ENCODE measurements at regions not wholly inside any gene's neighbourhood (a gene's known extent, or its start where the extent isn't known, plus 50 kb on each side); places are given as distances from the start of the nearest gene placed in this dataset.

DNA sequence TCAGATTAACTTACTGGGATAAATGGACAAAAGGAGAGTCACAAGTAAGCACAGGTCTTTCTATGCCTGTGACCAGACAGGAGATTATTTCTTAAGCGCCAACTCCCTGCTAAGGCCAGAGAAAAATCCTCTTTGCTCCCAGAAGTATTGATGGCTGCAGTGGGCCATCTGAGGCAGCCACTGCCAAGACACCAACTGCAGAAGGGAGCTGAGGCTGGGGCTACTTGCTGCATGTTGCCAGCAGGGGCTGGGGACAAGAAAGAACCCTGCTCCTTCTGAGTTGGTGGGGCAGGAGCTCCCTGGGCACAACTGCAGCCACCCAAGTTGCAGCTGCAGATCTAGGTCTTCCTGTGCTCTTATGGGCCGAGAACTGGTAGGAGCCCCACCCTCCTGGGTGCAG lies 1075.3 kb downstream of the PCDH18 start:
- TF ChIP-seq, protein P1, sequence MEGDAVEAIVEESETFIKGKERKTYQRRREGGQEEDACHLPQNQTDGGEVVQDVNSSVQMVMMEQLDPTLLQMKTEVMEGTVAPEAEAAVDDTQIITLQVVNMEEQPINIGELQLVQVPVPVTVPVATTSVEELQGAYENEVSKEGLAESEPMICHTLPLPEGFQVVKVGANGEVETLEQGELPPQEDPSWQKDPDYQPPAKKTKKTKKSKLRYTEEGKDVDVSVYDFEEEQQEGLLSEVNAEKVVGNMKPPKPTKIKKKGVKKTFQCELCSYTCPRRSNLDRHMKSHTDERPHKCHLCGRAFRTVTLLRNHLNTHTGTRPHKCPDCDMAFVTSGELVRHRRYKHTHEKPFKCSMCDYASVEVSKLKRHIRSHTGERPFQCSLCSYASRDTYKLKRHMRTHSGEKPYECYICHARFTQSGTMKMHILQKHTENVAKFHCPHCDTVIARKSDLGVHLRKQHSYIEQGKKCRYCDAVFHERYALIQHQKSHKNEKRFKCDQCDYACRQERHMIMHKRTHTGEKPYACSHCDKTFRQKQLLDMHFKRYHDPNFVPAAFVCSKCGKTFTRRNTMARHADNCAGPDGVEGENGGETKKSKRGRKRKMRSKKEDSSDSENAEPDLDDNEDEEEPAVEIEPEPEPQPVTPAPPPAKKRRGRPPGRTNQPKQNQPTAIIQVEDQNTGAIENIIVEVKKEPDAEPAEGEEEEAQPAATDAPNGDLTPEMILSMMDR (IDR thresholded peaks at IDR 0.05; ENCODE audit: control insufficient read depth, insufficient read depth, low read depth, low read length, missing control alignments): no peak
- no peak overlapping the region for H3K4me3 ChIP-seq (ENCODE audit: control insufficient read depth, low read depth, low read length)
- DNase-seq (ENCODE audit: low read depth): no peak

DNA sequence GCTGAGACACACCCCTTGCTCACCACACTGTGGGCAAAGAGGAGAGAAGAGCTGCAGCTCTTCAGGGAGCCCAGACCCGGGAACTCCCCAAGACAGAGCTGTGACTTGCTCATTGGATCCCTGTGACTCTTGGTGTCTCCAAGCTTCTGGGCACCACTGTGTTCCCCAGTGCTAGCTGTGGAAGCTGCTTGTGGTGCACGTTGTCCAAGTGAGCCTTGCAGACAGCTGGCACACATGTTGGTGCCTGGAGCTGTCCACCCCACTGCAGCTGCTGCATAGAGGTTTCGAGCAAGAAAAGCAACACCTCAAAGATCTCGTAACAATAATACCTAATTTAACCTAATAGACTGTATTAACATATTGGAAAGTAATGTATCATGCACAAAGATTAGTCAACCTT lies 1089.3 kb downstream of the PCDH18 start:
- TF ChIP-seq, protein P1 (IDR thresholded peaks at IDR 0.05; ENCODE audit: control insufficient read depth, insufficient read depth, low read depth, low read length, missing control alignments): no peak
- no peak for DNase-seq (ENCODE audit: low read depth)
- H3K4me3 ChIP-seq (ENCODE audit: control insufficient read depth, low read depth, low read length): no peak overlapping the region

DNA sequence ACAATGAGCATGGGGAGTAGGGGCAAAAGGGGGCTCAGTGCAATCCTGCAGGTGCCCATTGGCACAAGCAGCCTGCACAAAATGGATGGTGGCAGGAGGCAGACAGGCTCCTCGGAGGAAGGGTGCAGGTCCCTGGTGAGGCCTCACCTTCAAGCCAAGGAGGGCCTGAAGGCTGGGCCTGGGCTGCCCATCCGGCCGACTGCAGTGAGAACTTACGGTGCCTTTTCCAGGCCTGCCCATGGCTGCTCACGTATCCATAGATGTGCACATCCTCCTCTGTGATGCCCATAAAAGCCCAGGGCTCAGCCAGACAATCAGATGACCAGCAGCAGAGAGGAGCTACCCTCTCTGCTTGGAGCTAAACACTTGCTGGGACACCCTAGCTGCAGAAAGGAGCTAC lies 1089.8 kb downstream of the PCDH18 start:
- no peak overlapping the region for H3K4me3 ChIP-seq (ENCODE audit: control insufficient read depth, low read depth, low read length)
- TF ChIP-seq, protein P1 (IDR thresholded peaks at IDR 0.05; ENCODE audit: control insufficient read depth, insufficient read depth, low read depth, low read length, missing control alignments): no peak
- DNase-seq (ENCODE audit: low read depth): no peak

- DNase-seq (ENCODE audit: low read depth): no peak
- no peak overlapping the region for H3K4me3 ChIP-seq (ENCODE audit: control insufficient read depth, low read depth, low read length)
- TF ChIP-seq, protein P1 (IDR thresholded peaks at IDR 0.05; ENCODE audit: control insufficient read depth, insufficient read depth, low read depth, low read length, missing control alignments): no peak
Measured at GRCh38 chr4:136441629-136442282, 1090.5 kb downstream of the PCDH18 start.

DNA sequence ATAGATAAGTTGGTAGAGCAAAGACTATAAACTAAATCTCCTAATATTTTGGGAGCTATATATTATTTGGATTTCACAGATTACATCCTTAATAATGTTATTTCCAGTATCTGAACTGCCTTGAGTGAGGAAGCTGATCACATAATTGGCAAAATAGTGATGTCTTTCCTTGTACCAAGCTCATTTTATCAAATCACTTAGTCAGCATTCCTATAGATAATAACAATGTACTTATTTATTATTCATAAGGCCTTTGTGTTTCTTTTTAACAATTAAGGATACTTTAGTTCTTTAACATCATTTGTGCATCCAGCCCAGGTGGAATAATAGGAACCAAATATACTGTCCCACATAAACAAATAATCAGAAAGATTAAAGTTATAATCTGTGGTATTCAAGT lies 1093.6 kb downstream of the PCDH18 start:
- no peak for DNase-seq (ENCODE audit: low read depth)
- TF ChIP-seq, protein P1 (IDR thresholded peaks at IDR 0.05; ENCODE audit: control insufficient read depth, insufficient read depth, low read depth, low read length, missing control alignments): no peak
- H3K4me3 ChIP-seq (ENCODE audit: control insufficient read depth, low read depth, low read length): no peak overlapping the region

DNA sequence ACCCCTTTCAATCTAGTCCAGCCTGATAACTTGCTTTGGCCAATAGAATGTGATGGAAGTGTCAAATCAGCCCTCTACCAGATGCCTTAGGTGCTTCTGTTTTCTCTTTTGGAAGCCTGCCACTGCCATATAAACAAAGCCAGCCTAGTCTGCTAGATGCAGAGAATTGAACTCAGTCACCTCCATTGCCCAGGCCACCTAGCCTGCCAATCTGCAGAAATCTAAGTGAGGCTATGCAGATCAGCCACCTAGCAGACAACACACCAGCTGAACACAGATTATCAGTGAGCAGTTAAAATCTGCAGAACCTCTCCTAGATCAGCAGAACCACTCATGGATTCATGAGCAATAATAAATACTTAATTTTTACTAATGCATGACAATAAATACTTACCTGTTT lies 1108.2 kb downstream of the PCDH18 start:
- no peak overlapping the region for H3K4me3 ChIP-seq (ENCODE audit: control insufficient read depth, low read depth, low read length)
- TF ChIP-seq, protein P1 (IDR thresholded peaks at IDR 0.05; ENCODE audit: control insufficient read depth, insufficient read depth, low read depth, low read length, missing control alignments): no peak
- no peak for DNase-seq (ENCODE audit: low read depth)
